ENCODE measurements at regions not wholly inside any gene's neighbourhood (a gene's known extent, or its start where the extent isn't known, plus 50 kb on each side); places are given as distances from the start of the nearest gene placed in this dataset.

DNA sequence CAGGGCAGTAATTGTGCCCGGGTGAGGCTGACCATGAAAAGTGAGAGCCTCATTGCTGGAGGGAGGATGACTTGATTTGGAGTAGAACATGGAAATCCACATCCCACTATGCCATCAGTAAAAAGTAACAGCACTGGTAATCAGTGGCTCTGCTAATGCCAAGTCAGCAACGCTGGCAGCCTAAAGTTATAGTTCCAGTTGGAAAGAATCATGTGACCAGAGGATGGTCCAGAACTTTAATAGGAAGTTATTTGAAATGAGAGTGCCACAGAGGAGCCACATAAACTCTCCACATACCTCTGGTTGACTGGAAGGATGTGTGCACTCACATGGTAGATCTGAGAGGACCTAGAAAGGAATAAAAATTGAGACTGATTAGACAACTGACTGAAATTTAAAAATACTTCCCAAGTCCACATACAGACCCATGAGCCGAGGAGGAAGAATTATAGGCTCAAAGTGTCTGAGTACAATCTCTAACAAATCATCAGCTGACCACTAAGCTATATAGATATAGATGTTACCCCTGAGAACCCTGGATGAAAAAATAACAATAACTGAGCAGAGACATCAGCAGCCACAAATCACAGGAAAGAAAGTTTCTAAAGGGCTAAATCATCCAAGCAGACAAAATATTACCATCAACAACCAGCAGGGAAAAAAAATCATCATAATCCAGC is 346.8 kb downstream of the STK39 start:
- DNase-seq: no peak

DNA sequence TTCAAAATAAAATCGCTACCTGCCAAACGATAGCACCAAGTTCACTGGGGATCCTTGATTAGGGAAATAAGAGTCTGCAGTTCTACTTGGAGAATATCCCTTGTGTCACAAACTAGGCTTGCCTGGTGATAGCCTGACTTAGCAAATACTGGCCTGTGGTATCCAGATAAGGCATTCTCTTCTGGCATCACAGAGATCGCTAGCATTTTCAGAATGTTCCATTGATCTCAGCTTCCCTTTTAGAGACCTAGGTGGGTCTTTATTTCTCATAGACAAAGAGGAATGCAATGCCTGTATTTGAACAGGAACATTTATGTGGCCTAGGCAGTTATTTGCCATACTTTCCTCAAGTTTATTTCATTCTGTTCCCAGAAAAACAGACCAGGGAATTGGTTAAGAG is 349.1 kb downstream of the STK39 start:
- DNase-seq: no peak

DNA sequence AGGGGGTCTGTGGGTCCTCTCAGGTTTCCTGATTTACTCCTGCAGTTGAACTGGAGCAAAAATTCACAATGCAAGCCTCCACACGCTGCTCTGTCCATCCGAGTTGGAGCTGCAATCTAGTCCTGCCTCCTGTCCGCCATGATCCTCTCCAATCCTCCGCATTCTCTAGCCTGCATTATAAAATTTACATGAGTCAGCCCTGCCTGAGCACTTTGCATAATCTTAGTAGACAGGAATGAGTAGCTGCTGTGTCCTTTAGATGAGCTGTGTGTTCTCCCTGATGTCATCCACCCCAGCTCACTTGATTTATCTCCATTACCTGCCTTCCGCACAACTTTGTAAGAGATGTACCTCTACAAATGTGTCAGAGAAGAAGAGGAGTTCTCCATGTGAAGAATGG is 355.6 kb downstream of the STK39 start:
- no peak for DNase-seq

DNA sequence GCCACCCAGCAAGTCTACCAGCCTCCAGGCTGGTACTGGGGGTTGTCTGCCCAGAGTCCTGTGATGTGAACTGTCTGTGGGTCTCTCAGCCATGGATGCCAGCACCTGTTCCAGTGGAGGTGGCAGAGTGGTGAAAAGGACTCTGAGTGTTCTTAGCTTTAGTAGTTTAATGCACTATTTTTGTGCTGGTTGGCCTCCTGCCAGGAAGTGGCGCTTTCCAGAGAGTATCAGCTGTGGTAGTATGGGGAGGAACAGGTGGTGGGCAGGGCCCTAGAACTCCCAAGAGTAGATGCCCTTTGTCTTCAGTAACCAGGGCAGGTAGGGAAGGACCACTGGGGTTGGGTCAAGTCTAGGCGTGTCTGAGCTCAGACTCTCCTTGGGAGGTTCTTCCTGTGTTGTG is 356.7 kb downstream of the STK39 start:
- DNase-seq: no peak

DNA sequence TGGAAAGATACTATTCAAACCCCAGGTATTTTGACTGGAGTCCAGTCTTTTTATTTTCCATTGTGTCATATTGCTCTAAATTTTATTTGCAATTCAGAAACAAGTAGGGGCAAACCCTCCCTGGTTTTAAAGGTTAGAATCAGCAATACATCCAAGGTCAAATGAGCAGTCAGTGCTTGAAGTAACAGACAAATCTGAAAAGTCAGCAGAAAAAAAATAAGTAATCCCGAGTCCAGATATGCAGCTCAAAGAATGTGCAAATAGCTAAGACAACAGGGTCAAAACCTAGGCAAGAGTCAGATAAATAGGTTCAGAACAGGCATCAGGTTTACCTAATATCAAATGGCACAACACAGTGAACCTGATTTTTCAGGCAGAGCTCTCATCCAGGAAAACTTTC is 367.0 kb downstream of the STK39 start:
- DNase-seq: no peak

DNA sequence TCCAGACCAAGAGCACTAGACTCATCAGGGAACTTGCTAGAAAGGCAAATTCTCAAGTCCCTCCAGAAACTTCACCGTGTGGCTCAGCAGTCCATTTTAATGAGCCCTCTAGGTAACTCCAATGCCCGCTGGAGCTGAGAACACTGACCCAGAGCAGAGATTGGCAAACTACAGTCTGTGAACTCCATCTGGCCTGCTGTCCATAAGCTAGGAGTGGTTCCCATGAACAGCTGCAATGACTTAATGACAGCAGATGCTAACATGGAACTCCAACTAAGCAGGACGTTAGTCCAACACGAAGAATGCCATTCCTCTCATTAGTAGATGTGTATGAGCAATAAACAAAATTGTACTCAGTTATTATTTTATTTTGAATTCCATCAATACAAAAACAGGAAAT is 371.9 kb downstream of the STK39 start:
- no peak for DNase-seq

DNA sequence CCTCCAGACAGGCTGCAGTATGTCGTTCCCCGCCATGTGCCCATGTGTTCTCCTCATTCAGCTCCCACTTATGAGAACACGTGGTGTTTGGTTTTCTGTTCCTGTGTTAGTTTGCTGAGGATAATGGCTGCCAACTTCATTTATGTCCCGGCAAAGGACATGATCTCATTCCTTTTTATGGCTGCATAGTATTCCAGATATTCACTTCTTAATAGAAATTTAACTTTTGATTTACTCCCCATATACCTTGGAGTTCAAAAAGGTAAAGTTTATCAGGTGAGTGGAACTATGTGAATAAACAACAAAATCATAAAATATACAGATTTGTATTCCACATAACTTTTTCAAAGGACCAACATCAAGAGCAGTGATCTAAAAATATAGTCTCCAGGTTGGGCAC is 372.6 kb downstream of the STK39 start:
- no peak for DNase-seq

DNA sequence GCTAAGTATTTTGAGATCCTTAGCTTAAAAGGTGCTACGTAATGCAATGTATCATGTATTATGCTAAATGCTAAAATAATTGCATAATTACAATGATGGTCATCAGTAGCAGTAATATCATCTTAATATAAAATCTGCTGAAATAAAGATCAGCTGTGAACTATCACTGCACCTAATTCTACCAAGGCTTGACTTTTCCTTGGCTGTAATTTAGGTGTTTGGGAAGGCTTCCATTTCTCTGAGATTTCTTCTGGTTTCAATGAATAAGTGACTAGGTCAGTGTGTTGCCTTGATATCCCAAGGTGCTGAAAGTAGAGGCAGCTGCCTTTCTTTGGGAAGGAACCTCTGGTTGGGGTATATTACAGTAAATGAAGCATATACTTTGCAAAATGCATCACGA is 376.1 kb downstream of the STK39 start:
- DNase-seq: no peak

DNA sequence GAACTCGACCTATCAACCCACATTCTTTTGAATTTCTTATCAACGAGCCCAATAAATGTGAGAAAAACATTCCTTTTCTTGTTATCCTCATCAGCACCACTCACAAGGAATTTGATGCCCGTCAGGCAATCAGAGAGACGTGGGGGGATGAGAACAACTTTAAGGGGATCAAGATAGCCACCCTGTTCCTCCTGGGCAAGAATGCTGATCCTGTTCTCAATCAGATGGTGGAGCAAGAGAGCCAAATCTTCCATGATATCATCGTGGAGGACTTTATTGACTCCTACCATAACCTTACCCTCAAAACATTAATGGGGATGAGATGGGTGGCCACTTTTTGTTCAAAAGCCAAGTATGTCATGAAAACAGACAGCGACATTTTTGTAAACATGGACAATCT is 378.2 kb downstream of the STK39 start:
- no peak for DNase-seq

DNA sequence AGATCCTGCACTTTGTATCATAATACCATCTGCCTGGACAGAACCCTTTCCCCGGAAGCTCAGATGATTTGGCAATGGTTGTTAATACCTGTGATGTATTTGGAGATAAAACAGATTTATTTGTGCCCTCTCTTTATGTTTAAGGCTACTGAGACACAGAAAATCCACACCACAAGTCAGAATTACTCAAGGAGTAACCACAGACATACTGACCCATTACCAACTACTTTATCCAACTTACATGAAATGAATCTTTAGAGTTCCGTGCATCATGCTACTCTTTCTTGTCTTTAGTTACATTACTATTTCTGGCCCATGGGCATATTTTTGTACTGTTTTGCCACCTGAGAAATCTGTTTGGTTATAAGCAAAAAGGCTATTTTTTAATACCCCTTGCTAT is 384.0 kb downstream of the STK39 start:
- DNase-seq: peak; percentile 38

DNA sequence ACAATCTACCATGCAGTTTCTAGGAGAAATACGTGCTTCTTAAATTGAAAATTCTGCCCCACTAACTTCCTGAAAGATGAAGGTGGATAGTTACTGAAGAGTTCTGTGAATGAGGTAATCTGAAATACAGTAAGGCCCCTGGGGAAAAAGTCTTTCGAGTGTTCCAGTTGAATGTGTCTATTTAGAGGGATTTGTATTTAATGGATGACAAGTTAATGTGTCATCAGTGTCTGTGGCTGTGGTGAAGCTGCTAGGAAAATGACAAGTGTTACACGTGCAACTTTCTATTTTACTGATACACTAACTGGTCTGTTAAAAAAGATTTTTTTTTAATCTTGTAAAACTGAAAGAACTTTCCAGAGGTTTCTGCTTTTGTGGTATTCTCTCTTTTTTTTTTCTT is 384.6 kb downstream of the STK39 start:
- peak; percentile 84 for DNase-seq

DNA sequence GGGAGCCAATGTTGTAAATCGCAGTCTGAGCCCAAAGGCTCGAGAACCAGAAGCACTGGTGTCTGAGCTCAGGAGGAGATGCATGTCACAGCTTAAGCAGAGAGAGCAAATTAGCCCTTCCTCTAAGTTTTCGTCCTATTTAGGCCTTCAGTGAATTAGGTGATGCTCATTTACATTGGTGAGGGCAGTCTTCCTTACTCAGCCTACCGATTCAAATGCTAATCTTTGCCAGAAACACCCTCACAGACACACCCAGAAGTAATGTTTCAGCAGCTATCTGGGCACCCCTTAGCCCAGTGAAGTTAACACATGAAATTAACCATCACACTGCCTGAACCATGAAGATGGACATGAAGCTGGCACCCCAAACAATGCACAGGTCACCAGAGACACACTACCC is 385.1 kb downstream of the STK39 start:
- DNase-seq: no peak

DNA sequence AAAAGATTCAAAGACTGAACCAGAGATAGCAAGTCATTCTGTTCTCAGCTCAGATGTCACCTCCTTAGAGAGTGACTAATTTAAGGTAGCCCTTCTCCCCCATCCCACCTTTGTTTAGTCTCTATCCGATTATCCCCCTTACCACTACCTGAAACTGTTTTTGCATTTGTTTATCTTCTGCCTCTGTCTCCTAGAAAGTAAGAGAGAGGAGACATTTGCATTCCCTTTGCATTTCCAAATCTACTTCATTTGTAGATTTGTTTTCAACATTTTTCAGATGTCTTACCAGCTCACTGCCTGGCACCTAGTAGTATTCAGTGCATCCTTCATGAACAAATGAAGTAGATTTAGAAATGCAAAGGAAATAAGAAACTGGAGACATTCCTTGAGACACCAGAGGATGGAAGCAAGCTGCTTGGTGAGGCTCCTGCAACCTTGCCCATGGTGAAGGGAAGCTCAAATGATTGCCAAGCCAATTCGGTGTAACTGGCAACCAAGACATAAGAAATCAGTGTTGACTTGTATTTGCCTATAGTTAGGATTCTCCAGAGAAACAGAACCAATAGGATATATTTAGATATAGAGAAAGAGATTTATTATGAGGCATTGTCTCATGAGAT is 385.7 kb downstream of the STK39 start:
- DNase-seq: peak; percentile 50

DNA sequence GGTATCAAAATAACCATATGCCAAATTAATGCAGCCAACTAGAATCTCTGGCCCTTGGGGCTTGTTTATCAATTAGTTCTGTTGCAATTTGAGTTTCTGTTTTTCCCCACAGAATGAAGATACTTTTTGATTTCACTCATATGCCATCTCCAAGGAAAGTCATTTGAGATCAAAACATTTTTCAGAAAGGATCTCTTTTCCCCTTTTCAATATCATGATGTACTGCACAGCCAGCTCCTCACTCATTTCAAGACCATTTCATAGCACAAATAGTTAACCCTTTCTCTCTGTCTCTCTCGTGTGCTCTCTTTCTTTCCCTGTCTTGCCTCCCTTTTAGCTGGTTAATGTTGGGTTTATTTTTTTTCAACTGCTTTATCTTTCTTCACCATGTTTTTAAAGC is 387.3 kb downstream of the STK39 start:
- DNase-seq: peak; percentile 65

DNA sequence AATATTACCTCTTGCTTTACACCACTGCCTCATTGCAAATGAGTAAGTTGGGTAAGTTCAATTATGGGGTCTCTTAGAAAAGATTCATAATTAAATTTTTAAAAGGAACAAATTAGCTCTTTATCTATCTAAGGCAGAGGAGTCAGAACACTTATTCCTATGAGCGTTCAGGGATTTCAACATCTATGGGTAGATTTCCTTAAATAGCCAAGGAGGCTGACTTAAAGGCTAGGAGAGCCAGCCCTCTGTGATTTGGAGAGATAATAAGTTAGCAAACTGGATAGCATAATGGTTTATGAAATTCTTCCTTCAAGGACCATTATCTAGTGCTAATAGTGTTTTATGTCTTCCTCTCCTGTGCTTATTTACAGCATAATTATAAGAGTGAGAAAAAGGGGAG is 387.7 kb downstream of the STK39 start:
- DNase-seq: no peak

DNA sequence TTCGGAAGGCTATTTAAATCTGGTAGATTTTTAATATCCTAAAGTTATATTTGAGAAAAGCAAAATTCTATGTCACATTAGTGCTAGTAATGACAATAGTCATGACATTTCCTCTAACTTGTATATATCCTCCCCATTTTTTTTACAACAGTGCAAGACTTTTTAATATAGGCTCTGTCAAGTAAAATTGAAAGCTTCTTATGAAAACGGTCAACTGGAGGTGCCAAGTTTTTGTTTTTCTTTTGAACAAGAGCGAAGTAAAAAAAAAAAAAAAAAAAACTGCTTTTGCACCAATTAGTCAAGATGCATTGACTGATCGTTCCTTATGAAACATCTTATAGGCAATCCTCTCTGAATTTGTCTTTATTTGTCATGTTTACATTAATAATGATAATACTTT is 389.3 kb downstream of the STK39 start:
- peak; percentile 58 for DNase-seq

DNA sequence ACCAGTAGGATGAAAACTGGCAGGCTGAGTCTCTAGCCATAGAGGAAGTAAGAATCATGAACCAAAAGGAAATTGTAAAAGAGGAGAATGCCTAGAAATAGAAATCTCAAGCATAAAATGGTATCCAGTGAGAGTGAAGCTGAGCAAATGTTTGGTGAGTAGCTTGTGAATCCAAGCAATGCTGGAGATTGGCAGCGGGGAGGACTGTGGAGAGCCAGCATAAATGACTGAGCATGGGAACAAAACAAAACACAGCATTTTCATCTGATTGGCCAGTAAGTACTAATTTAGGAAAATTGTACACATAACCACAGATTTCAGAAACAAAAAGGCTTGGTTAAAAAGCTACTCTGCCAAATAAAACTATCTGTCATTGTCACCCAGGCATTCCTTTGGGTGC is 390.0 kb downstream of the STK39 start:
- no peak for DNase-seq

DNA sequence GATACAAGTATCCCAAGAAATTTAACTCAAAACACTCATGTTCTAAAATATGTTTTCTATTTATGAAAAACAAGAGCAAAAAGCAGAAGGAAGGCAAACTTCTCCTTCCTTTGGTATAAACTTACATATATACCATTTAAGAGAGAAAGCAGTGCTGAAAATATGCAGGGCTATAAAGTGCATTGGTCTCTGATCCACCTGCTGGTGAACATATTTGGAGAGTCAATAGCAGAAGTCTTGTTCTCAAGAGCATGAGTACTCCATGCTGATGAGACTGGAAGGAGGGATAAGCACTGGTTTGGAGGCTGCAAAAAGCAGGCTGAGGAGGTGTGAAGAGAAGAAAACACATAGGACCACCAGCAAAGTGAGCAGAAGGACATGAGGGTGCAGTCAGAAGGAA is 391.2 kb downstream of the STK39 start:
- DNase-seq: no peak

DNA sequence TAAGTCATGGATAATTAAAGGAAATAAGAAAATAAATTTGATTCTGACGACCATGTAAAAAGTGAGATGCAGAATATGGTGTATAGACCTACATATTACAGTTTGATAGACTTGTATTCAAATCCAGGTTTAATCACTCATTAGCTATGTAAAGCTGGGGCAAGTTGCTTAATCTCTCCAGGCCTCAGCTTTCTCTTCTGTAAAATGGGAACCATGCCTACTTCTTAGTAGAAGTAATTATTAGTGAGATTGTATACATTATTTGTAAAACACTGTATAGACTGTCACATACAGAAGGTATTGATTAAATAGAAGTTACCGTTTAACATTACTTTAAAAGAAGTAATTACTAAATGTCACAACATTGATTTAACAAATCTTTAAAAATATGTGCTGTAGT is 392.2 kb downstream of the STK39 start:
- DNase-seq: no peak

DNA sequence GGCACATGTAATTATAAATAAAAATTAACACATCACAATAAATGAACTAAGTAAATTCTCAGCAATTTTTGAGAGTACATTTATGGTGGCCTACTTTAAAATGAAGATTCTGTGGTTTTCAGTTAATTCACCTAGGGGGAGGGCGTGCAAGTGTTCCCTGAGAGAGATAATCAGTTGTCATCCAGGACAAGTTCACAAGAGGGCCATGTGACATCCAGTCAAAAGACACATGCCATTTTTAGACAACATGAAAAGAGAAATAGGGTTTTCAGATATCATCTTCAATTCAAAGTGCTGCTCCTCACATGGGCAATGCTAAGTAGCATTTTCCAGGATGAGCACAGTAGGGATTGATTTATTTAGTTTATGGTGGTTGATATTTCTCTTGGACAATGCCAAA is 393.7 kb downstream of the STK39 start:
- DNase-seq: no peak

DNA sequence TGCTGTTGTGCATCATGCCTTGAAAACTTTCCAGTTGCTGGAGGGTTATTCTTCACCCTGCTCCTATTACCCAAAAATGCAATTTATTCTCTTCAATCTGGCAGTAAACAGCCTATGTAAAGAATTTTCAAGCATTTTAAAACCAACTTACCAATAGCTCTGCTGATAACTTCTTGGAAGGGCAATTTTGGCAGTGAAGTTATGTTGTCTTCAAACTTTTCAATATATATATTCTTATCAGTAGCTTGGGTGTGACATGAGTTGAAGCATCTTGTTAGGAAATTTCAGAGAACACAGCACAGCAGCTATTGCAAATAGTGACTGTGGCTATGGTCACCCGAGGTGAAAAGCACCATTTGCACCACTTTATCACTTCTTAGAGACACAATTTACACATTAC is 395.5 kb downstream of the STK39 start:
- no peak for DNase-seq

DNA sequence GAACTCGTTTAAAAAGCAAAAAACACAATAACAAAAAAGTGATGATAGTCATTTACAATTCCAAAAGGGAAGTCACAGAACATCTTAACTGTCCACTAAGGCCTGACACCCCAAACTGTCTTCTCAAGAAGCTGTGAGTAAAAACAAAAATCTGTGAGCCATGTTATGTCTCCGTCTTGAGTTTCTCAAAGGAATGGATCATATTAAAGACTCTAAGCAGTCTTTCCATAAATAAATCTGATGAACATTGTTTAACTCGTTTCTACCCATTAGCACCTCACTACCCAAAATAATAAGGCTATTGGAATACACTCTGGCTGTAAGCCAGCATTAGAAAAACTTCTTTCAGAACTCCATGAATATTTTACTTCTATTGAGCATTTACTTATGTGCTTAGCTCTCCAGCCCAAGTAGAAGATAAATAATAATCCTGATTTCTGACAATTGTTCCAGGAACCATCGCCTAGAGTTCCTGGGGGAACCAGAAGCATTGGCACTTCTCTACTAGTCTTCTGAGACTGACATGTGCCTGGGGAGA is 396.0 kb downstream of the STK39 start:
- no peak for DNase-seq

DNA sequence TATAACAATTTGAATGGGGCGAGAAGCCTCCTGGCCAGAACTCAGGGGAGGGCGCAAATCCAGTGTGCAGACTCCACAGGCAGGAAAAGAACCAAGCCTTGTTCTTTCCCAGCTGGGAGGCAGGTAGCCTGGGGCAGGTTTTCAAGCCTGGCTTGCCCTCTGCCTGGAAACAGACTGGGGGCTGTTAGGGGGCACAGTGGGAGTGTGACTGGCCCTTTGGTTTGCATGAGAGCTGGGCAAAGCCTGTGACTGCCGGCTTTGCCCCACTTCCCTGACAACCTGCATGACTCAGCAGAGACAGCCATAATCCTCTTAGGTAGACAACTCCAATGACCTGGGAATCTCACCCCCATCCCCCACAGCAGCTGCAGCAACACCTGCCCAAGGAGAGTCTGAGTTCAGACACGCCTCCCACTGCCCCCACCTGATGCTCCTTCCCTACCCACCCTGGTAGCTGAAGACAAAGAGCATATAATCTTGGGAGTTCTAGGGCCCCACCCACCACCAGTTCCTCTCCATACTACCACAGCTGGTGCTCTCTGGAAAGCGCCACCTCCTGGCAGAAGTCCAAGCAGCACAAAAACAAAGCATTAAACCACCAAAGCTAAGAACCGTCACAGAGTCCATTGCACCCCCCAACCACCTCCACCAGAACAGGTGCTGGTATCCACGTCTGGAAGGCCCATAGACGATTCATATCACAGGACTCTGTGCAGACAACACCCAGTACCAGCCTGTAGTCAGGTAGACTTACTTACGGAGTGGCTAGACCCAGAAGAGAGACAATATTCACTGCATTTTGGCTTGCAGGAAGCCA is 402.5 kb downstream of the STK39 start:
- no peak for DNase-seq

DNA sequence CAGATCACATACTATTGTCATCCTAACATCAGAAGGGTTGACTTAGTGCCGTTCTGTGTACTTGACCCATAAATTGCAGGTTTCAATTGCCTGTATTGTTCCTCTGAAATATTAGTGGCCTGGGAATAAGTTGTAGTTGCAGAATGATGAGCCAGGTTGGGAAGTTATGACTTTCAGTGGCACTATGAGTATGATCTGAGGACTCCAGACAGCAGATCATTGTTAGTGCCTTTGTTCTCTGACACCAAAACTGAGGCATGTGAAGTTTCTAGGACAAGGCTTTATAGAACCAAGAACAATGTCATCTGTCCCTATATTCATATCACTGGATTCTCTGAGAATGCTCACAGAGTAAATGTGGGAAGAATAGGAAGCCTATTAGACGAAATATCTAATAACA is 403.7 kb downstream of the STK39 start:
- DNase-seq: no peak
